K562 (cell line): ENCODE measurements at regions not wholly inside any gene's neighbourhood (a gene's known extent, or its start where the extent isn't known, plus 50 kb on each side); places are given as distances from the start of the nearest gene placed in this dataset.
"Not testable (repeated sequence)": the region's sequence is repeated elsewhere in the genome, so short reads cannot be mapped to it uniquely, and the experiment has no call there.

Experiments
- MTA1 ChIP-seq: fragments of 450-650 bp; IDR thresholded peaks from 2 replicates; pipeline ENCODE4 v1.6.1; 2017; ENCODE audit warnings: borderline replicate concordance
- PCBP2 ChIP-seq: fragments of 200-400 bp; formaldehyde crosslinking; IDR thresholded peaks from 2 replicates; pipeline ENCODE4 v1.6.1; 2018; ENCODE audit warnings: low read length, low read depth, mild to moderate bottlenecking, moderate library complexity; ENCODE audit not compliant: poor library complexity, severe bottlenecking
- POLR2A ChIP-seq: fragments of 450-650 bp; conservative IDR thresholded peaks from 2 replicates; pipeline ENCODE4 v1.6.1; 2016
- ZNF584 ChIP-seq: fragments of 200-800 bp; sonication (Bioruptor generic); IDR thresholded peaks from 2 replicates; pipeline ENCODE4 v1.6.1; 2016; ENCODE audit warnings: low read depth, mild to moderate bottlenecking, missing genetic modification characterization, missing compliant biosample characterization
- TF ChIP-seq, protein P1 (sequence below), 3 experiments: IDR thresholded peaks in 2 of 3; conservative IDR thresholded peaks in 1 of 3; 2 replicates each; pipeline ENCODE4 v1.5.1; 2011 to 2012; ENCODE audit warnings: low read length in 3 of 3, mild to moderate bottlenecking in 3 of 3, control low read depth in 2 of 3, improper control_type of control experiment in 1 of 3, inconsistent platforms in 1 of 3, low read depth in 1 of 3, mixed read lengths in 1 of 3, moderate library complexity in 1 of 3; ENCODE audit not compliant: insufficient read depth in 2 of 3

DNA sequence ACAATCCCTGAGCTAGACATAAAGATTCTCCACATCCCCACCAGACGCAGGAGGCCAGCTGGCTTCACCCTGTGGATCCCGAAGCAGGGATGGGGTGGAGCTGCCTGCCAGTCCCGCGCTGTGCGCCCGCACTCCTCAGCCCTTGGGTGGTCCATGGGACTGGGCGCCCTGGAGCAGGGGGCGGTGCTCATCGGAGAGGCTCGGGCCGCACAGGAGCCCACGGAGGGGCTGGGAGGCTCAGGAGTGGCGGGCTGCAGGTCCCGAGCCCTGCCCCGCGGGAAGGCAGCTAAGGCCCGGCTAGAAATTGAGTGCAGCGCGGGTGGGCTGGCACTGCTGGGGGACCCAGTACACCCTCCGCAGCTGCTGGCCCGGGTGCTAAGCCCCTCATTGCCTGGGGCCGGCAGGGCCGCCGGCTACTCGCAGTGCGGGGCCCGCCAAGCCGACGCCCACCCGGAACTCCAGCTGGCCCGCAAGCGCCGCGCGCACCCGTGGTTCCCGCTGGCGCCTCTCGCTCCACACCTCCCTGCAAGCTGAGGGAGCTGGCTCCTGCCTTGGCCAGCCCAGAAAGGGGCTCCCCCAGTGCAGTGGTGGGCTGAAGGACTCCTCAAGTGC is 1032.2 kb upstream of the PCDH20 start:
- not testable (repeated sequence) for TF ChIP-seq MTA1; PCBP2; ZNF584 (CRISPR knock-in tag); POLR2A
- TF ChIP-seq, protein P1, sequence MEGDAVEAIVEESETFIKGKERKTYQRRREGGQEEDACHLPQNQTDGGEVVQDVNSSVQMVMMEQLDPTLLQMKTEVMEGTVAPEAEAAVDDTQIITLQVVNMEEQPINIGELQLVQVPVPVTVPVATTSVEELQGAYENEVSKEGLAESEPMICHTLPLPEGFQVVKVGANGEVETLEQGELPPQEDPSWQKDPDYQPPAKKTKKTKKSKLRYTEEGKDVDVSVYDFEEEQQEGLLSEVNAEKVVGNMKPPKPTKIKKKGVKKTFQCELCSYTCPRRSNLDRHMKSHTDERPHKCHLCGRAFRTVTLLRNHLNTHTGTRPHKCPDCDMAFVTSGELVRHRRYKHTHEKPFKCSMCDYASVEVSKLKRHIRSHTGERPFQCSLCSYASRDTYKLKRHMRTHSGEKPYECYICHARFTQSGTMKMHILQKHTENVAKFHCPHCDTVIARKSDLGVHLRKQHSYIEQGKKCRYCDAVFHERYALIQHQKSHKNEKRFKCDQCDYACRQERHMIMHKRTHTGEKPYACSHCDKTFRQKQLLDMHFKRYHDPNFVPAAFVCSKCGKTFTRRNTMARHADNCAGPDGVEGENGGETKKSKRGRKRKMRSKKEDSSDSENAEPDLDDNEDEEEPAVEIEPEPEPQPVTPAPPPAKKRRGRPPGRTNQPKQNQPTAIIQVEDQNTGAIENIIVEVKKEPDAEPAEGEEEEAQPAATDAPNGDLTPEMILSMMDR (IDR thresholded peaks at IDR 0.05 in 2 of 3, conservative IDR thresholded peaks at IDR 0.05 in 1 of 3; ENCODE audit: insufficient read depth in 2 of 3, low read depth in 1 of 3, low read length in 3 of 3): not testable (repeated sequence)
